A204.1 (cell line): ENCODE measurements at regions not wholly inside any gene's neighbourhood (a gene's known extent, or its start where the extent isn't known, plus 50 kb on each side); places are given as distances from the start of the nearest gene placed in this dataset.
"Not testable (repeated sequence)": the region's sequence is repeated elsewhere in the genome, so short reads cannot be mapped to it uniquely, and the experiment has no call there.

Source experiments
- FAIRE-seq: peaks from 2 replicates; lab custom pipeline; 2012; peaks lifted over from hg19 to GRCh38; lab: Jason Lieb, UNC

DNA sequence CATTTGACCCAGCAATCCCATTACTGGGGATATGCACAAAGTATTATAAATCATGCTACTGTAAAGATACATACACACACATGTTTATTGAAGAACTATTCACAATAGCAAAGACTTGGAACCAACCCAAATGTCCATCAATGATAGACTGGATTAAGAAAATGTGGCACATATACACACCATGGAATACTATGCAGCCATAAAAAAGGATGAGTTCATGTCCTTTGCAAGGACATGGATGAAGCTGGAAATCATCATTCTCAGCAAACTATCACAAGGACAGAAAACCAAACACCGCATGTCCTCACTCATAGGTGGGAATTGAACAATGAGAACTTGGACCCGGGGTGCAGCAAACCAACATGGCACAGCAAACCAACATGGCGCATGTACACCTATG lies 215.5 kb upstream of the DUSP10 start:
- FAIRE-seq, result not testable (repeated sequence)

DNA sequence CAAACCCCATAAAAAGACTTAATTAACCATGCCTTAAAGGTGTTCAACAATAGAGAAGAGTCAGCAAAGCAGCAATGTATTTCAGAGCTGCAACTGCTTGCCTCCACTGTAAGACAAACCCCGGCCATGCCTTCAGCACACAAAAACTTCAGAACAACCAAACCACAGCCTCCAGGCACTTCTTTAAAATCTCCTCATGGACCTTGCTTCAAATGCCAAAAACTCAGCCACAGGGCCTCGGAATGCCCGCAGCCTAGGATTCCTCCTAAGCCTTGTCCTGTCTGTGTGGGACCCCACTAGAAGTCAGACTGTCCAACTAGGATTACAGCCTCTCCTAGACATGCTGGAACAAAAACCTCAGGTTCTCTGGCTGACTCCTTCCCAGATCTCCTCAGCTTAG lies 208.1 kb upstream of the DUSP10 start:
- no peak for FAIRE-seq

GRCh38 chr1:221948459-221948858 lies 206.6 kb upstream of the DUSP10 start:
- FAIRE-seq, result no peak

- FAIRE-seq, result no peak
Measured at GRCh38 chr1:221947731-221948130, 205.8 kb upstream of the DUSP10 start.

- FAIRE-seq, result no peak
Measured at GRCh38 chr1:221946768-221947167, 204.9 kb upstream of the DUSP10 start.

DNA sequence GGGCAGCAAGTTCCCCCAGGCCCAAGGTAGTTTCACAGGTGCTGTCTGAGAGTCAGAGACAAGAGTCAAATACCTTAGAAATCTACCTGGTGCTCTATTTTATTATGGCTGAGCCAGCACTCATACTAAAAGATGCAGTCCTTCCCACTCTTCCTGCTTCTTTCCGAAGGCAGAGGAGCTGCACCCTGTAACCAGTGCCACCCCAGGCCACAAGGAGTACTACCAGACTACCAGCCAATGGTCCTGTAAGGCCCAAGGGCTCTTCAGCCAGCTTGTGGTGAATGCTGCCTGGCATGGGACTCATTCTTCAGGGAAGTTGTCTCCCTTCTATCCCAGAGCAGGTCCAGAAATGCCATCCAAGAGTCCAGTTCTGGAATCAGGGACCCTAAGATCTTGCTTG lies 203.8 kb upstream of the DUSP10 start:
- no peak for FAIRE-seq

GRCh38 chr1:221944247-221944870 lies 202.5 kb upstream of the DUSP10 start:
- no peak for FAIRE-seq

DNA sequence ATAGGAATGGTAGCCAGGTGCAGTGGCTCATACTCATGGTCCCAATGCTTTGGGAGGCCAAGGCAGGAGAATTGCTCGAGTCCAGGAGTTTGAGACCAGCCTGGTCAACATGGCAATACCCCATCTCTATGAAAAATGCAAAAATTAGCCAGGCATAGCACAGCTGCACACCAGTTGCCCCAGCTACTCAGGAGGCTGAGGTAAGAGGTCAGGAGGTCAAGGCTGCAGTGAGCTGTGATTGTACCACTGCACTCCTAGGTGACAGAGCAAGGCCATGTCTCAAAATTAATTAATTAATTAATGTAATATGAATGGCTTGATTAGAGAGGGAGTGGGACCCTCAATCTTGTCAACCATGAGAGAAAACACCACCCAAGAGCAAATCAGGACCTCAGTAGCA lies 198.7 kb upstream of the DUSP10 start:
- no peak for FAIRE-seq

DNA sequence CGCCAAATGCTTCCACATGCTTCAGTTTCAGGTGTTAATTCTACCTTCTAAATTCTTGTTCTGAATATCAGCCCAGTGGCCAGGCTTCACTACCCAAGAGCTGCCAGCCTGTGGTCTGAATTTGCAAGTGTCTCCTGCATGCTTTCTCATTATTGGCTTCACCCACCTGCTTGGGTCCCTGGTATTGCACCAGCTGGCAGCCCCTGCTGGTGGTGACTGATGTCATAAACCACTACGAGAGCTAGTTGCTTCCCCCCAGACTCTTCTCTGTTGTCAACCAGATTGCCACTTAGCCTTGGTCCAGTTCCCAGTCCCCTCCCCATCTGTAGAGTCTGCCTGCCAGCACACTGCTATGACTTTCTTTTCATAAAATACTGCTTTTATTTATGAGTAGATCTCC lies 197.7 kb upstream of the DUSP10 start:
- no peak for FAIRE-seq

GRCh38 chr1:221937155-221937953 lies 195.5 kb upstream of the DUSP10 start:
- no peak for FAIRE-seq

DNA sequence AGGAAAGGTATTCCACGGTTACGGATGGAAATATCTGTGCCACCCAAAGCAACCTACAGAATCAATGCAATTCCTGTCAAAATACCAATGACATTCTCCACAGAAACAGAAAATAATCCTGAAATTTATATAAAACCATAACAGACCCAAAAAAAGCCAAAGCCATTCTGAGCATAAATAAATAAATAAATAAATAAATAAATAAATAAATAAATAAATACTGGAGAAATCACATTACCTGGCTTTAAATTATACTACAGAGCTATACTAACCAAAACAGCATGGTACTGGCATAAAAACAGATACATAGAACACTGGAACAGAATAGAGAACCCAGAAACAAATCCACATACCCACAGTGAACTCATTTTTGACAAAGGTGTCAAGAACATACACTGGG lies 191.9 kb upstream of the DUSP10 start:
- no peak for FAIRE-seq

DNA sequence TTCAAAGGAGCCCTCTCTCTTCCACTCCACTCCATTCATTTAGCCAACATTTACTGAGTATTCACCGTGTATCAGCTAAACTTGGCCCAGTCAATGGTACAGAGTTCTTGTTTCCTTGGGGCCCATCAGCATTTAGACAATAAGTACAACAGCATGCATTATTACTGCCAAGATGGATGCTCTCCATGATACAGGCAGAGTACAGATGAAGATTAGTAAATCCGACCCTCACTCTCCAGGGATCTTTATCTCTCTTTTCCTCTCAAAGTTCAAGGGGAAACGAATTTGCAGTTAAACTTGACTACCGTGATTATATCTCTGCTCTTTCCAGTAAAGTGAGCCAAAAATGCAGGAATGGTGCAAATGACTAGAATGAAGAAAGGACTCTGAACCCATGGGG lies 184.6 kb upstream of the DUSP10 start:
- no peak for FAIRE-seq

DNA sequence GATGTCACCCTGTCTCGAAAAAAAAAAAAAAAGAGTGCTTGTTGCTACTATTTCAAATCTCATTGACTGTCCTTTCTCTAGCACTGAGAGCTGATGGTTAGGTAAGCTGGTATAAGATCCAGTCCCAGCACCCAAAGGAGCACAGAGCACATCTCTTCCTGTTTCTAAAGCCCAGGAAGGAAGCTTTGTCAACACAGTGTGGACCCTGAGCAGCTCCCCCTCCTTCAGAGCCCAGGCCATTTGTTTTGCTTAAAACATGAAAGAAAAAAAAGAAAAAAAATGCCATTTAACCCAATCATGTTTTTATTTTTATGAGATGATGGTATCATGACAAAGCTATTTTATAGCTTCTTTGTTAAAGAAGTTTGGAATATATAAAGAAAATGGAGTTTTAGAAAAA lies 184.1 kb upstream of the DUSP10 start:
- no peak for FAIRE-seq

DNA sequence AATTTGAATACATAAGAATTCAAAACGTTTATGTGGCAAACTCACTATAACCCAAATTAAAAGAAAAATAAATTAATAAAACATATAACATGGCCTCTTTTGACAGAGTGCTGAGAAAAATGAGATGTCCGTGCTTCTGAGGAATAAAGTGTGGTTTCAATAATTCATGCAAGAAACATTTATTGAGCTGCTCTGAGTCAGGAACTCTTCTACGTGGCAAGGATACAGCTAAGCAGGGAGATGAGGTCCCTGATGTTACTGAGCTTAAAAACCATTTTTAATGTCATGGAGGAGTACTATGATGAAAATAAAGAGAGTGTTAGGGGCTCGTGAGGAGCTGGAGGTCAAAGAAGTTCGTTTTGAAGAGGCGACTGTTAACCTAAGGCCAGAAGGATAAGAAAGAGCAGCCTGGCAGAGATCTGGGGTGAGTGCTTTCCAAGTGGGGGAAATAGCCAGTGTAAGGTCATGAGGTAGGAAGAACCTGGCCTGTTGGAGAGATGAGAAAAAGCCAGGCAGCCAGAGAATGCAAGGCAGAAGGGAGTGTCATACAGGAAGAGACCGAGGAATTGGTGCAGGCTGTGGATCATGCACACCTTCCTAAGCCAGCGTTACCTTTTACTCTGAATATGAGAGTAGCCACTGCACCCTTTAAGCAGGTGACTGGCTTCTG lies 182.2 kb upstream of the DUSP10 start:
- FAIRE-seq, result no peak

GRCh38 chr1:221921936-221922335 lies 180.0 kb upstream of the DUSP10 start:
- no peak for FAIRE-seq

DNA sequence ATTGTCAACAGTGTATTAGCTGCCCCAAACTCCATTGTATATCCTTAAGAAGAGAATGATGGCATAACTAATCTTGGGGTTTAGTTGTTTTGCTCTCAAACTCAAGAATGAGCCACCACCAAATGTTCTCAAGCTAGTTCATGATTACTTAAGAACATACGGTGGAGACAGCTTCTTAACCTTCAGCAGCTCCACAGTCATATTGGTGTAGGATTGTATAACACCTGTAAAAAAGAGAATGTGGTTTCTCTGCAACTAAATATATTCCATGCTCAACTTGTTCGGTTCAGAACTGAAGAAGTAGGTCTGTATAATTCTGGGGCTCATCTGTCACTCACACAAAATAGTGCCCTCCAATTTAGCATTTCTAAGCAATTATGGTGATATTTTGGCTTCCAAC lies 177.9 kb upstream of the DUSP10 start:
- no peak for FAIRE-seq

DNA sequence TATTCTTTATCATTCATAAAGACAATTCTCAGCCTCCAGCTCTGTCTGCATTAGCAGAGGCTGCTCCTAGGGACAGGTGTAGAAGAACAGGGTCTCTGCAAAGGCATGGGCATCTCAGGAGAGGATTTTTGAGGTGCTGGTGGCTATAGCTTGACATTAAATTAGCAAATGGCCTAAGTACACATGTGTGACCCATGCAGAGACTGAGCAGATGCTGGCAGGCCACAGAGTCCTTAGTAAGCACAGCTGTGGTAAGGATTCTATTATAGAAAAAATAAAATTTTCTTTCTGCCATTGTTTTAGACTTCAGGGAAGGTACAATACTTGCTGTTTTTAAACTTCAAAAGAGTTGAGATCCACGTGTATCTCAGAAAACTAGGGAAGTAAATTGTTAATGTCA lies 177.5 kb upstream of the DUSP10 start:
- FAIRE-seq, result no peak

DNA sequence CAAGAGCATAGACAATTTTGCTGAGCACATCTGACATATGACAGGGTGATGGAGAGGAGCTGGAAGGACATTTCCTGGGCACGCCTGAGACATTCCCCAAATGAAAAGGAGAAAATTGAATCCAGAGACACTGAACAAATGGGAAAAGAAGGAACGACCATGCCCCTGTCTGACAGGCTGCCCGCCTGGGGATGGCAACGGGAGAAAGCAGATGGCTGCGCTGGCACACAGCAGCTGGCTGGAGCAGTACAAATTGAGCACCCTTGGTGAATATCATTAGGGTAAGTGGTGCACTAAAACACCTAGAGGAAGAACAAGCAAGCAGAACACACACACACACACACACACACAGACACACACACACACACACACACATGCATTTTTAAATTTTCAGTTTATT lies 174.3 kb upstream of the DUSP10 start:
- no peak for FAIRE-seq

GRCh38 chr1:221915764-221916163 lies 173.9 kb upstream of the DUSP10 start:
- FAIRE-seq, result no peak

- FAIRE-seq, result no peak
Measured at GRCh38 chr1:221913351-221913892, 171.5 kb upstream of the DUSP10 start.

DNA sequence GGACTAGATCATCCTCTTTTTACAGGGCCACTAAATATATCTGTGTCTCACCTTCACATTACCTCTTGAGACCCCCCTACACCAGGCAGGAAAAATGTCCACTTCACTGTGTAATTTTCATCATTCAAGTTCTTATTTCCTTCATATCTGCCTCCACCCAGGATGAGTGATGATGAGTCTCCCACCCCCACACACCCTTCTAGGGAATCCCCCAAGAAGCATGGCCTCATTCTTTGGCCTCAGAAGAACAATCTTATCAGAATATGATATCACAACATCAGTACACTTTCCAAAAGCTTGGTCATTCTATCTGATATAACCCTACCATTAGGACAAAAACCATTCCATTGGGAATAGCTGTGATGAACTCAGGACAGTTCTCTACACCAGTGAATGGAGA lies 170.3 kb upstream of the DUSP10 start:
- FAIRE-seq, result no peak

DNA sequence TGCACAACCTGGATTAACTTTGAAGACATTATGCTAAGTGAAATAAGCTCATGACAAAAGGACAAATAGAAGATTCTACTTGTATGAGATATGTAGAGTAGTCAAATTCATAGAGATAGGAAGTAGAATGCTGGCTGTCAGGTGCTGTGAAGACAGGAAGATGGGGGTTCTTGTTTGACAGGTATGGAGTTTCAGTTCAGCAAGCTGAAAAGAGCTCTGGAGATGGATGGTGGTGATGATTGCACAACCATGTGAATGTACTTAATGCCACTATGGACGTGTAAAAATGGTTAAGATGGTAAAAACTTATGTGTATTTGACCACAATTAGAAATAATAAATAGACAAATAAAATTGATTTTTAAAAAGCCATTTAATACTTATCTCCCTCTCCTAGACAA lies 169.8 kb upstream of the DUSP10 start:
- no peak for FAIRE-seq

DNA sequence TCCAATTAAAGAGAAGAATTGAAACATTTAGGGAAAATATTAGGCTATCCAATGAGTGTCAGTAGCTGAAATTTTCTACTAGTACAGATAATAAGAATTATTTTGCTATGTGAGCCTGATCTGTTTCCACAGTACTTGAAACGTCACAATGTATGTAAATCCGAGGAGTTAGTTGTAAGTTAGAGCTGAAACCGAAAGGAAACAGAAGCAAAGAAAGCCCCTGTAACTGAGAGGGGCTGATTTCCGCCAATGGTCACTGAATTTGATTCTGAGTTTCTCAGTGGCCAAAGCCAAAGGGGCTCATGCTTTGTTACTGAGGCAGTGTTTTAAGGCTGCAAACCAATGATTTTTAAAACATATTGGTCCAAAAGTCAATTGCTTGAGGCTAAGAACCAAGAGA lies 168.3 kb upstream of the DUSP10 start:
- no peak for FAIRE-seq
